SU-DHL-6 (cell line): ENCODE measurements at regions not wholly inside any gene's neighbourhood (a gene's known extent, or its start where the extent isn't known, plus 50 kb on each side); places are given as distances from the start of the nearest gene placed in this dataset.

Experiments used
- H2AFZ ChIP-seq: fragments of 200-600 bp; sonication (generic); 2 replicates; pipeline ENCODE4 v1.6.1; 2014; ENCODE audit warnings: low read depth, mild to moderate bottlenecking, moderate library complexity, mixed read lengths, antibody characterized with exemption, low read length; ENCODE audit not compliant: severe bottlenecking
- H3F3A ChIP-seq: fragments of 200-600 bp; shearing (Covaris generic); 2 replicates; pipeline ENCODE4 v1.6.0; 2016; ENCODE audit warnings: antibody characterized with exemption, mild to moderate bottlenecking; ENCODE audit not compliant: insufficient read depth
- H3K27ac ChIP-seq: fragments of 200-600 bp; sonication (generic); 2 replicates; pipeline ENCODE4 v1.5.1; 2016; ENCODE audit warnings: low read depth, mild to moderate bottlenecking, low read length, moderate library complexity, mixed read lengths
- H3K27me3 ChIP-seq: fragments of 200-600 bp; sonication (generic), shearing (Covaris generic); 2 replicates; pipeline ENCODE4 v1.6.0; 2014; ENCODE audit warnings: mild to moderate bottlenecking, low read length
- H3K36me3 ChIP-seq: fragments of 200-600 bp; sonication (generic); 2 replicates; pipeline ENCODE4 v1.6.1; 2014; ENCODE audit warnings: mild to moderate bottlenecking, low read length, mixed read lengths
- H3K4me2 ChIP-seq: fragments of 300-600, 200-600 bp; shearing (Covaris generic), sonication (generic); 2 replicates; pipeline ENCODE4 v1.6.0; 2014; ENCODE audit warnings: low read length, low read depth, mild to moderate bottlenecking; ENCODE audit not compliant: poor library complexity, severe bottlenecking
- H3K4me3 ChIP-seq: fragments of 200-600 bp; sonication (generic); 2 replicates; pipeline ENCODE4 v1.5.1; 2014; ENCODE audit warnings: antibody characterized with exemption, low read length, mild to moderate bottlenecking, mixed read lengths; ENCODE audit not compliant: insufficient read depth, poor library complexity, severe bottlenecking
- H3K79me2 ChIP-seq: fragments of 200-600 bp; sonication (generic); 2 replicates; pipeline ENCODE4 v1.6.1; 2014; ENCODE audit warnings: mild to moderate bottlenecking, low read length, moderate library complexity; ENCODE audit not compliant: insufficient read depth
- H3K9ac ChIP-seq: fragments of 200-600 bp; sonication (generic); 2 replicates; pipeline ENCODE4 v1.7.0; 2014; ENCODE audit warnings: mild to moderate bottlenecking, low read length
- H3K9me2 ChIP-seq: fragments of 200-600 bp; sonication (generic); replicated peaks from 2 replicates; pipeline ENCODE4 v1.6.1; 2014; ENCODE audit warnings: low read length; ENCODE audit not compliant: insufficient read depth
- H3K9me3 ChIP-seq: fragments of 200-600 bp; sonication (generic); 2 replicates; pipeline ENCODE4 v1.6.1; 2014; ENCODE audit warnings: low read length, mixed read lengths; ENCODE audit not compliant: insufficient read depth
- H4K20me1 ChIP-seq: fragments of 200-600 bp; sonication (generic); 2 replicates; pipeline ENCODE4 v1.6.1; 2014; ENCODE audit warnings: low read depth, mild to moderate bottlenecking, antibody characterized with exemption, low read length, moderate library complexity, mixed read lengths
- EZH2phosphoT487 ChIP-seq: fragments of 200-600 bp; sonication (generic), shearing (Covaris generic); conservative IDR thresholded peaks from 2 replicates; pipeline ENCODE4 v1.6.1; 2018; ENCODE audit warnings: mild to moderate bottlenecking, antibody characterized with exemption, low read length, moderate library complexity, mixed read lengths
- TF ChIP-seq, protein P1 (sequence below): fragments of 200-600 bp; sonication (generic); IDR thresholded peaks from one replicate; pipeline ENCODE4 v1.5.1; 2017; ENCODE audit warnings: antibody characterized with exemption, mild to moderate bottlenecking, low read length, moderate library complexity; ENCODE audit not compliant: insufficient read depth, poor library complexity, severe bottlenecking

DNA sequence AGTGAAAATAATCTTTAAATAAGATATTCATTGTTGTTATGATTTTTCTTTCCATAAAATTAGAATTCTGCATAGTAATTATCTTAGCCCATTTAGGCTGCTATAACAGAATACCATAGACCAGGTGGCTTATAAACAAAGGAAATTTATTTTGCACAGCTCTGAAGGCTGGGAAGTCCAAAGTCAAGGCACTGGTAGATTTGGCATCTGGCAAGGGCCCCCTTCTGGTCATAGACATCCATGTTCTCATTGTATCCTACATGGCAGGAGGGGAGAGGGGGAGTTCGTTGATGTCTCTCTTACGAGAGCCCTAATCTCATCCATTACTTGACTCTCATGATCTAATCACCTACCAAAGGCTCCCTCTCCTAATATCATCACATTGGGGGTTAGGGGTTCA, 175.0 kb upstream of the CCN2 start:
- H3K36me3 ChIP-seq = no peaks in the 10 kb centered on the region
- H3K9me2 ChIP-seq = no peaks in the 10 kb centered on the region
- no peaks in the 10 kb centered on the region for H3K79me2 ChIP-seq
- H3F3A ChIP-seq = no peaks in the 10 kb centered on the region
- no peaks in the 10 kb centered on the region for H3K27me3 ChIP-seq
- H3K27ac ChIP-seq = no peak overlapping the region
- no peak overlapping the region for H2AFZ ChIP-seq
- no peak overlapping the region for H3K4me2 ChIP-seq
- no peaks in the 10 kb centered on the region for H4K20me1 ChIP-seq
- H3K4me3 ChIP-seq = no peak overlapping the region
- H3K9ac ChIP-seq = no peak overlapping the region
- TF ChIP-seq, protein P1, sequence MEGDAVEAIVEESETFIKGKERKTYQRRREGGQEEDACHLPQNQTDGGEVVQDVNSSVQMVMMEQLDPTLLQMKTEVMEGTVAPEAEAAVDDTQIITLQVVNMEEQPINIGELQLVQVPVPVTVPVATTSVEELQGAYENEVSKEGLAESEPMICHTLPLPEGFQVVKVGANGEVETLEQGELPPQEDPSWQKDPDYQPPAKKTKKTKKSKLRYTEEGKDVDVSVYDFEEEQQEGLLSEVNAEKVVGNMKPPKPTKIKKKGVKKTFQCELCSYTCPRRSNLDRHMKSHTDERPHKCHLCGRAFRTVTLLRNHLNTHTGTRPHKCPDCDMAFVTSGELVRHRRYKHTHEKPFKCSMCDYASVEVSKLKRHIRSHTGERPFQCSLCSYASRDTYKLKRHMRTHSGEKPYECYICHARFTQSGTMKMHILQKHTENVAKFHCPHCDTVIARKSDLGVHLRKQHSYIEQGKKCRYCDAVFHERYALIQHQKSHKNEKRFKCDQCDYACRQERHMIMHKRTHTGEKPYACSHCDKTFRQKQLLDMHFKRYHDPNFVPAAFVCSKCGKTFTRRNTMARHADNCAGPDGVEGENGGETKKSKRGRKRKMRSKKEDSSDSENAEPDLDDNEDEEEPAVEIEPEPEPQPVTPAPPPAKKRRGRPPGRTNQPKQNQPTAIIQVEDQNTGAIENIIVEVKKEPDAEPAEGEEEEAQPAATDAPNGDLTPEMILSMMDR = no peak
- no peak for TF ChIP-seq EZH2phosphoT487
- no peaks in the 10 kb centered on the region for H3K9me3 ChIP-seq

GRCh38 chr6:132122871-132123270, 171.7 kb upstream of the CCN2 start:
- no peak overlapping the region for H2AFZ ChIP-seq
- TF ChIP-seq, protein P1 = no peak
- no peak for TF ChIP-seq EZH2phosphoT487

GRCh38 chr6:132122176-132122575, 171.0 kb upstream of the CCN2 start:
- H3K9me3 ChIP-seq = no peaks in the 10 kb centered on the region
- TF ChIP-seq, protein P1 = no peak
- TF ChIP-seq EZH2phosphoT487 = no peak
- H3F3A ChIP-seq = no peaks in the 10 kb centered on the region
- no peak overlapping the region for H3K4me2 ChIP-seq
- H3K27ac ChIP-seq = no peak overlapping the region
- no peaks in the 10 kb centered on the region for H3K36me3 ChIP-seq
- H3K27me3 ChIP-seq = no peaks in the 10 kb centered on the region
- H3K79me2 ChIP-seq = no peaks in the 10 kb centered on the region
- no peak overlapping the region for H3K4me3 ChIP-seq
- no peaks in the 10 kb centered on the region for H3K9me2 ChIP-seq
- H3K9ac ChIP-seq = no peak overlapping the region
- H4K20me1 ChIP-seq = no peaks in the 10 kb centered on the region
- H2AFZ ChIP-seq = no peak overlapping the region

More at GRCh38 chr6:132122871-132123270, 171.7 kb upstream of the CCN2 start:
- Histone ChIP-seq H3K4me3 (no peak overlapping the region), H3K27ac (no peak overlapping the region), H3K9me3 (no peaks in the 10 kb centered on the region), H3K4me2 (no peak overlapping the region), H3K79me2 (no peaks in the 10 kb centered on the region), H4K20me1 (no peaks in the 10 kb centered on the region), H3K9me2 (no peaks in the 10 kb centered on the region), H3K9ac (no peak overlapping the region), H3K27me3 (no peaks in the 10 kb centered on the region), H3F3A (no peaks in the 10 kb centered on the region), H3K36me3 (no peaks in the 10 kb centered on the region)
